ENCODE measurements at regions not wholly inside any gene's neighbourhood (a gene's known extent, or its start where the extent isn't known, plus 50 kb on each side); places are given as distances from the start of the nearest gene placed in this dataset.

DNA sequence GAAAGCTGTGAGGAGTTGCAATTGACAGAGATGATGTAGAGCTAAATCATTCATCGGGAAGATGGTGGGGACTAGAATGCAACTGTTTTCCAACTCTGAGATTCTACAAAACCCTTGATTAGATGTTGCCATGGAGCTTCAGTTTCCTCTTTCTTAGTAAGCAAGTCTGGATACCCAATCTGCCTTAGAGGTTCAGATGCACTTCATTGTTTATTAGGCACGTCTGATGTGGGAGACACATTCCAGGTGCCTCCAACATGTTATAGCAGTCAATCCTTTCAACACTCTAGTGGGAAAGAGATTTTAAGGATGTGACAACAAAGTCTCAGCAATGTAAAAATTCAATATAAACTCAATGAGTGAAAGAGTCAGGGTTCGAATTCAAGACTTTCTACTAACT, 291.3 kb upstream of the PHYHIPL start:
- DNase-seq: no peak

DNA sequence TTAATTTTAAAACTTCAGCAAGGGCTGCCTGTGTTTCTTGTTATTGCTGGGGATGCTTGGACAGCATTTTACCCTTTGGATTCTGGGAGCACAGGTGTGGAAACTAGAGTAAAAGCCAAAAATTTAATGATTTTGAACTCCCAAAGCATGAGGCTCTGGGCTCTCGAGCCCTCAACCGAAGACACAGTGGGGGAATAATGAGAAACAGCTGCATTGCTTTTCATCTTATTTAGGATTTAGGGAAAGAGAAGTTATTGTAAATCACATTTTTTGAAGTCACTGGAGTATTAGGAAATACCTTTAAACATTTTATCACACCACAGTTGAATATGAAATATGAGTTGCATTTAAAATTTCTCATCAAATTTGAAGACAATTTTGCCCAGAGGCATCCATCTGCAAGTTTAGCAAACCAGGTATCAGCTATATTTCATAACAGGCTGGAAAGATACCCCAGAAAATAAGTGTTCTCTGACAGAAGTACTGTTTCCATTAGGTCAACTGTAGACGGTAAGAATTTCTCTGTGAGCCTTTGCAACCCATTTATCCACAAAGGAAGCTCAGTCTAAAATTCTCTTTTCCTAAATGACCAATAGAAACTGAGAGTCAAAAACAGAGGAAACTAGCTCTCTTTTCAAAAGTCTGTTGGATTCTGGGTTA, 290.6 kb upstream of the PHYHIPL start:
- no peak for DNase-seq

DNA sequence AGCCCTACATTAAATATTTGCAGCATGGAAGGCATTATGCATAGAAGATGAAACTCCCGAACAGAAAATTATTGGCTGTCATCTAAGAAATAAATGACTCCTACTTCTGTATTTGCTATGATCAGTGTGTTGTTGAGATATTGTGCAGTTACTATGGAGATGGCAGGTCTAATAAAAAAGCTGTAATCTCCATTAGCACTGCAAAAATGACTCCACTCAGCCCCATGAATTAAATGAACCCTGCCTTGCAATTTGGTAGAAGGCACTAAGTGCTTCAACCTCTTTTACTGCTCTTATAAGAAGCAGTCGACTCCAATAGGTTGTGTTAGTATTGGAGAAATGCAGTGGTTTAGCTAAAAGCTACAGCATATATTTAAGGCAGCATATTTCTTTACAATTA, 290.0 kb upstream of the PHYHIPL start:
- no peak for DNase-seq

DNA sequence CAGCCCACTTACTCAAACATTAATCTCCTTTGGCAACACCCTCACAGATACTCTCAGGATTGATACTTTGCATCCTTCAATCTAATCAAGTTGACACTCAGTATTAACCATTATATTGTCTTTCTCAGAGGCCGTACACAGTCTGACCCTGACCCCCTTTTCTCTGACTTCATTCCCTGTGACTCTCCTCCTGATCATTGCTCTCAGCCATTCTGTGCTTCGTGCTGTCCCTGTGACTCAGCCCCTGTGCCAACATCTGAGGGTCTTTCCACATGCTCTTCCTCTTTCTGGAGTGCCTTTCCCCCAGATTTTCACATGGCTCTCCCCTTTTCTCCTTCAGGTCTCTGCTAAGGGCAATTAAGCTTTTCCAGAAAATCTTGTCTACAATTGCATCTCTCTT, 289.0 kb upstream of the PHYHIPL start:
- DNase-seq: no peak

DNA sequence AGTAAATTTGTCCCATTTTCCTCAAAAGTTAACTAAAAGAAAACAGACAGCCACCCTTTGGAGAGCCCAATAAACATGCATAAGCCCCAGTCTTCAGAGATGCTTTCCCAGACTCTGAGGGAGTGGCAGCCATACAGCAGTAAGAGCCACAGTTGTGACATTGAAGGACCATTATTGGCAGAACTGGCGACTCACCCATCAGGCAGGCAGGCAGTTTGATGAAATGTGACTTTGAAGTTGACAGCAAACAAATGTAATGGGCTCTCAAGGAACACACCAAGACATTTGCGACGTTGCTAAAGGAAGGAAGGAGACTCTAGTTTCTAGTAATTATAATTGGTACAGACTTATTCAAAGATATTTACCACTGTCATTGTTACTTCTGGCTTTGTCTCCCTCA, 287.5 kb upstream of the PHYHIPL start:
- no peak for DNase-seq

DNA sequence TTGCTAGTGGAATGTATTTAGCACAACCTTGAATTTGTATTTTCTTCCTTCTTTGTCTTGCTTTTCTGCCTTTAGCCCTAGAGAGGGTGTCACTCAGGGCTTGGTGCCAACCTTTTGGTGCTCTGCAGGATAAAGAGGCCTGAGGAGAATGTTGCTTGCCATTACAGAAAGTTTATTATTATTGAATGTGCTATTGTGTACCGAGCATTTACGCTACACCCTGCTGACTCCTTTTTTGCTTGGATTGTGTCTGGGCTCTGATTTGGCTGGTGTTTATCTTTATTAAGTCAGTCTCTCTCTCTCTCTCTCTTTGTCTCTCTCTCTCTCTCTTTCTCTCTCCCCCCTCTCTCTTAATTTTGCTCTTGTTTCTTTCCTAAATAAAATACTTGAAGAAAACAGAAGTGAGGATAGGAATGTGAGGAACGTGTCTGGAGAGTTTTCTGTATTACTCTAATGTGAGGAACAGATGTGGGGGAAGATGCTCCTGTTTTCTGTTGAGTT, 284.4 kb upstream of the PHYHIPL start:
- DNase-seq: no peak

DNA sequence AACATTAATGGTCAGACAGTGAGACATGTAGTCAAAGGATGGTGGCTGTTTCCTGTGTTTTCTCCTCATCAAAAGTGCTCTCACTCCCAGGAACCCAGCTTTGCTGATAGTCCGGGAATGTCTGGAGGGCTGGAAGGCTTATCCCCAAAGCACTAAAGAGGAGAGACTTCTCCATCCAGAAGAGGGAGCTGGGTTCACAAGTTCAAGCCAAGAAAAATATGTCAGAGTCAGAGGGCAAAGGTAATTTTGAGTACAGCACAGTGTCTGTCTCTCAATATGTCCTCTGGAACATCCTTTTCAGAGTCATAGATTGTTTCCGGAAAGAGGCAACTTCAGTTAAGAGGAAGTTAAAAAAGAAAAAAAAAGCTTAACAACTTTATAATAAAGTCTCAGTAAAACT, 281.5 kb upstream of the PHYHIPL start:
- no peak for DNase-seq

DNA sequence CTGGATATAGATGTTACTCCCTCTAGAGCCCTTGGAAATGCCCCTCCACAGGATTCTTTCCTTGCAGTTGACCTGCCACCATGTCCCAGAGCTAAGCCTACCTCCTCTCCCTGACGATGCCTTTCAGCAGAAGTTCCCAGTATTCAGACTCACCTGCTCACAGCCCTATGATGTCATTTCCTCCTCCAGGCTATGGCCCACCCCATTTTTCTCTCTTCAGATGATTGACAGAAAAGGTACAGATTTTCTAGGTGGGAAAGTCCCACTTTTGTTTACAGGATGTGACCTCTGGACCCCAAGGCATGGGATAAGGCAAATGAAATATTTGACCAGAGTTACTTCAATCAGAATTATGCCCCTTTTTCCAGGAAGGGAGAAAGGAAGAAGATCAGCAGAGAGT, 280.2 kb upstream of the PHYHIPL start:
- no peak for DNase-seq

DNA sequence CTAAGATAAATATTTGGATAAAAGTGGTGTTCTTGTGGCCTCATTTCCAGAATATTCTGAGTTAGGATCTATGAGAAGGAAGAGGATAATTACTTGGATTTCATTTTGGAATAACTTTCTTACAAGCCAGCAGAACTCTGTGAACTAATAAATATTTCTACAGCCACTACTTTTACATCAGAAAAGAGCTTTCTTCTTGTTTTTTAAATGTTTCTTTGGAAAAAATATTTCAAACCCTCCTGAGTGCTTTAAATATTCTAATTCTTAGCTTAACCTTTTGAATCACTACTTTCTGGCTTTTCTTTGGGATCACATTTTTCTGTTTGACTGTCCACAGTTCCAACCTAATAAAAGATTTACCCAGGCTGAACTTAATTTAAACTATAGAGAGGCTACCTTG, 279.2 kb upstream of the PHYHIPL start:
- DNase-seq: no peak

DNA sequence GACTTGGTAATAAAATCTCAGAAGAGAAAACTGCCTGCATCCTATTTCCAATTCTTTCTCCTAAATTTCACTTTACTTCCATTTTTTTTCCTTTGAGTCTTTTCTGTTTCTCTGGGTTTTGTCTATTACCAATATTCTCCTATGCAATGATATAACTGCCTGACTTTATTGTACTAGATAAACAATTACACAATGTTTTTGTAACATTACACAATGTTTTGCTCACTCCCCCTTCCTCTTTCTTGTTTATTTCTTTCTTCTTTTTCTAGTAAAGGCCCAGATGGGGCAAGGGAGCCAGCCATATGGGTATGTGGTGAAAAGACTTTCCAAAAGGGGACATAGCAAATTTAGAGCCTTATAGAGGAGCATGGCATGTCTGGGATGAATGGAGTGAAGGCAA, 278.7 kb upstream of the PHYHIPL start:
- no peak for DNase-seq

DNA sequence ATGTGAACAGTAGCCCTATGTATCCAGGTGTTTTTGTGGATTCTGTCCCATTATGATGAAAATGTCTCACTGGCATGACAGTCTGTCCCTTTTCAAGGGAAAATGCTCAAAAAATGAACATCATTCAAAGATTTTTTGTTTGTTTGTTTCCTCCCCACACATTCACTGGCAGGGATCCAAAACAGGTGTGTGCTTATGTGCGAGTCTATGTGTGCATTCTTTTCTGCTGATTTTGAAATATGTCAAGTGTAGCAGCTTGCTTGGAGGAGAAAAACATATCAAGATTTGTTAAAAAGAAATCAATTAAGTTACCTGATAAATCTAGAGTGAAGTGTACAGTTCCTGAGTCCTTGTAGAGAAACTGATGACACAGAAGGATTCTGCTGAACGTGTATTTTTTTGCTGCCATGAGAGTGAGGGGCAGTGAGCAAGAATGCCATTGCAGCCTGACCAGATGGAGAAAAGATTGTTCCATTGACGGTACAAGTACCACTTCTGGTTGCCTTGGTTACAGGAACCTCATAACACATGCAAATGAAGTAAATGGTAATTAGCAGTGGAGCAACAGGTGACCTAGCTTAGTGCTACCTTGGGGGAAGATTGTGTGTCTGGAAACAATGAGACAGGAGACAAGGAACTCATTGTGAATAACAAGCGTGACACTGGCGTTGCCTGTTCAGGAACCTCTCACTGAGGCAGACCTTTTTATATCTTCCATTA, 277.4 kb upstream of the PHYHIPL start:
- DNase-seq: no peak

DNA sequence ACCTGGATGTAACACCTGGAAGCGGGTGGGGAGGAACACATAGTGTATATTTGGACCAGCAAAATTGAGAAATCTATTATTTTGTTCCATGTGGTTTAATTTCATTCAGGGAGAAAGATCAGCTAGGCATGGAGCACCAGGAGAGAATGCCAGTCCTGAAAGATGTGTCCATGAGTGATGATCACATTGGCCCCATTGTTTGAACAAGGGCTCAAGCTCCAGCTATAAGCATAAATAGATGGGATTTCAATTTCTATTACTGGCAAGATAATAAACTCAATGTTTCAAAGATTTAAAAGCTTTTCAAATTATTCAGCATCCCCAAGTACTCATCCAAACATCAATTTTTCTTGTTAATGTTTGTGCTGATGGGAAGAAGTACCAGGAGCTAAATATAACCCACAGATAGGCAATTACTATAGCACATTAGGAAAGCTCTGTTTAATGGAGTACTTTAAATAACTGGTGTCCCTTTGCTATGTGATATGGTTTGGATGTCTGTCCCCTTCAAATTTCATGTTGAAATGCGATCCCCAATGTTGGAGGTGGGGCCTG, 275.3 kb upstream of the PHYHIPL start:
- DNase-seq: no peak

DNA sequence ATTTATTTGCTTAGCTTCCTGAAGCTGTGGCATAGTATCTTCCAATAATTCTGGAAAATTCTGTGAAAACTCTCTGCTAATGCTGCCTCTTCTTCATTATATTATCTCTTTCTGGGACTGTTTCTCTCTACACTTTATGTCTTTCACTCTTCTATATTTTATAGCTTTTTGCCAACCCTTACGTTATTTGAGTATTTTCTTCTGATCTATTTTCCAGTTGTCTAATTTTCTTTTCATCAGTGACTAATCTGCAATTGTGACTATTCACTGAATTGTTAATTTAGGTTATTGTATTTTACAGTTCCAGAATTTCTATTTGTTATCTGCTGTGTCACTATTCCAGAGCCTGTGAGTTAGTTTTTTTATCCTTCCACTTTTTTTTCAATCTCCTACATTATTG, 273.4 kb upstream of the PHYHIPL start:
- no peak for DNase-seq

DNA sequence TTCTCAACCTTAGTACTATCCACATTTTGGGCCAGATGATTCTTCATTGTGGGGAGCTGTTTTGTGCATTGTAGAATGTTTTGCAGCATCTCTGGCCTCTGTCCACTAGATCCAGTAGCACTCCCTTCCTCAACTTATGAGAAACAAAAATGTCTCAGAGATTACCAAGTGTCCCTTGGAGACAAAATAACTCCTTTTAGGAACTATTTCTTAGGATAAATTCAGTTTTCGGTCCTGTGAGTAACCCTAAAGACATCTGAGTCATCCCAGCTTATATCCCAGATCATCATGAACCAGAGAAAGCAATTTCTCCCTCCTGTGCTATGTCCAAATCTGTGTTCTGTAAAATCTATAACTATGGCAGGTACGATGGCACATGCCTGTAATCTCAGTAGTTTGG, 266.6 kb upstream of the PHYHIPL start:
- no peak for DNase-seq

DNA sequence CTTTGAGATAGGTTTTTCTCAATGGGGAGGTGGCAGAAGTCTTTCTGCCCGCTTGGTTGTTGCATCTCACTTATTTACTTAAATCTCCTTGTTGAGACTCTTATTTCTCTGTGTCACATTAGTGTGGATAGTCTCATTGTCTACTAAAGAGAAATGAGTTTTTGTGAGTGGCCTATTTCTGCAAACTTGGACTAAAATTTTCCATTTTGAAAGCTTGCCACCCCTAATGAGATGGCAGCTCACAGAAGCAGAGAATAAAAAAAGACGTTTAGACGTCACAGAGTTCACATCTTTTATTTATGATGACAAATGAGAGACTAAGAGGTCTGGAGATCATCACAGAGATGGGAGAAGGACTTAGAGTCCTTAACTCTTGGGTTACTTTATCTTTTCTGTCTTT, 262.7 kb upstream of the PHYHIPL start:
- no peak for DNase-seq

DNA sequence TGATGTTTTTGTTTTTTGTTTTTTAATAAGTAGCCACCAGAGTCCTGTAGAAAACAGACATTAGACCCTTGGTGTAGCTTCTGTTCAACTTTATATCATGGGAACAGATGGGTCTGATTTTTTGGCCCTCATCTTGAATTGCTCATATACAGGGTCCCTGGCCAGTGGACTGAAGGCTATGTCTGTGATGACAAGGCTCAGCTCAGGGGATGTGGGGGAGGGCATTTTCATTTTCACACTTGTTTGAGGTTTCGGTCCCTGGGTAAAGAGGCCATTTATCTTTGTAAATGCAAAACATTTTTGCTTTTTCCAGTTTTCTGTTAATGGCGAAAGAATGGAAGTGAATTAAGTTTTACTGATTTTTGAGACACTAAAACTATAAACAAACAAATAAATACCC, 257.6 kb upstream of the PHYHIPL start:
- no peak for DNase-seq

DNA sequence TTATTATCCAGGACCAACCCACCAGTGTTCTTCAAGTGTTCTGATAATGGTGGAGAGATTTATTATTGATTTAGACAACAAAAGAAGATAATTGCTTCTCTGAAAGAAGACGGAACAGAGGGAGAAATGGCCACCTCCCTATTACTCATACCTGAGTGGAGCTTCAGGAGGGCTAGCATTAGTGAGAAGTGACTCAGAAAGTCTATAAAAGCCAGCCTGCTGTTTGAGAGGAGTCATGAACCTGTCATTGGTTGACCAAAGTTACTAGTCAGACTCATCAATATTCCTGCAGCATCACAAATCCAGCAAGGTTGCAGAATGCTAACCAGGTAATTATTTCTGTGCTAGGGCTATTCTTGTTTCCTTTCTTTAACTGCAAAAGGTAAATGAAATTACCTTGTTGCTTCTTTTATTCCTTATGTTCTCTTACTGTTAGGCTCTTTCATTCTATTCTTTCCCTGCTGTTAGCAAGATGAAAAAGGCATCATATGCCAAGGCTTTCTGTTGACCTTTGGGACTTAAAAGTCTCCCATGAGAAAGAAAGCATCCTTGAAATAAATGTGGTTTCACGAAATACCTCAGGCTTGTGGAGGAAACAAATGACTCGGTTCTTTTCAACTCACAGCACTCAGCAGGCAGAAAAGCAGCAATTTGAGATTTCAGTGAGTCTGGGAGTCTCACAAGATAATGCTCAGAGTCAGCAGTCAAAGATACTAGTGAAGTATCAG, 256.4 kb upstream of the PHYHIPL start:
- no peak for DNase-seq

DNA sequence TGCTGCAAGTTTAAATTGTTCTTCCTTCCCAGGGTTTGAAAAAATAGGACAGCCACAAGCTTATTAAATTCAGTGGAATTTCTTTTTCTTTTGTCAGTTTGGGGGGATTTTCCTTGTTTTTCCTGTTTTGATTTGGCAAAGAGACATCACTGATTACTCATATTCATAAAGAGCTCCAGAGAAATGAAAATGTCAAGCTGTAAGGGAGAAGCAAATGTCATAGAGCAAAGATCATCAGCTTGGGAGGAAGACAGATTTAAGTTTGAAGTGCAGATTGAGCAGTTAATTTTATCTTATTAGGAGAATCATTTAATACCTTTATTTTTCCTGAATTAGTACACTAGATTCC, 255.8 kb upstream of the PHYHIPL start:
- no peak for DNase-seq

DNA sequence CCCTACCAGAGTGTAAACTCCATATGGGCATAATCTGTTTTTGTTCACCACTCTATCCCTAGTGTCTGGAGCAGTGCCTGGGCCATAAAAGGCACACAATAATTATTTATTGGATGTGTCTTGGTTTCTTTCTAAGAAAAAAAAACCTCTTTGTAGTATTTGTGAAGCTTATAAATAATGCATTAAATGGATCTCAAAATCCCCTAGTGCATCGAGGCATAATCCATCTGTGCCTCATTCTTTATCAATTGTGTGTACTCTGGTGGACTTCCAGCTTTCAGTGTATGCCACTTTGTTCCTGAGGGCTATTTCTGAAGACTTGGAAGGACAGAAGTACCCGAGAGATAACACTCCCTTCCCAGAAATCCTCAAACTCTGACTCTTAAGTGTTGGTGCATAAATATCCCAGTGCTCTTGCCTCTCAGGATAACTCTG, 255.0 kb upstream of the PHYHIPL start:
- DNase-seq: no peak

DNA sequence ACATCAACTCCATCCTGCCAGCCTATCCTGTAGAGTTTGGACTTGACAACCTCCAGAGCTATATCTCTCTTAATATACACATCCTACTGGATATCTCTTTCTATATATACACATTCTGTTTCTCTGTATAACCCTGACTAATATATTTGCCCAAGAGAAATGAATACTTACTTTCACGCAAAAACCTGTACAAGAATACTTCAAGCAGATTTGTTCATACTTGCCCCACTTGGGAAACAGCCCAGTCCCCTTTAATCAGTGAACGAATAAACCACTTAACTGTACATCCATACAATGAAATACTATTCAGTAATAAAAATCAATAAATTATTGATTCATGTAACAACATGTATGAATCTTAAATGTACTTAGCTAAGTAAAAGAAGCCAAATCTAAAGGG, 251.1 kb upstream of the PHYHIPL start:
- no peak for DNase-seq

DNA sequence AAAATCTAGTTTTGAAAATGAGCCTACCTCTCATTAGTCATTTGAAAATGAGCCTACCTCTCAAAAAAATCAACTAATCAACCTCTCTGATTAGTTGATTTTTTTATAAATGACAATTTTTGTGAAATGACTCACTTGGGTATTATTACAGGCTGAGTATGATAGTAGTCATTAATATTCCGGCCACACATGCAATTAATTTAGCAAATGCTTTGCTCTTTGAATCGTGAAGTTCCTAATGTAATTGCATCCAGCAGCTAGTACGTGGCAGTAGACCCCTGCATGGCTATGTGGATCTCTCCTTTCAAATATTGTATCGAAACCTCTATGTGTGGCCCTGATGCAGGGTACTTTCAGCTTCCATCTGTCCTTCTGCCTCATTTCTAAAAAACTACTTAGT, 245.9 kb upstream of the PHYHIPL start:
- no peak for DNase-seq

DNA sequence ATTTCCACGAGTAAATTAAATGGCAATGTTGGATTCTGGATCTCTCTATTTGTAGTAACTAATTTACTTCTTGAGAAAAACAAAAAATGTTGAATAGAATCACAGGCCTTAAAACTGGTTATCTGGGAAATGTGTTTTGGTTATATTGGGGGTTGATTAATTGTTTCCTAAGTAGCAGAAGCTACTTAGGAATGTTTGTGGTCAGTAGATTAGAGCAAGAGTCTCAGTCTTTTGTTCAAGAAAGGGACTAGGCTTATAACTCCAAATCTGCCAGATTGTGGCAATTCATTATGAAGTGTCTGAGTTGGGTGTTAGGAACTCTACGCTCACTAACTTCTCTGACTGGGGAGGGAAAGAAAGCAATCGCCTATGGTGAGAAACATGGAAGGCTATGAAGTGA, 244.3 kb upstream of the PHYHIPL start:
- DNase-seq: no peak

DNA sequence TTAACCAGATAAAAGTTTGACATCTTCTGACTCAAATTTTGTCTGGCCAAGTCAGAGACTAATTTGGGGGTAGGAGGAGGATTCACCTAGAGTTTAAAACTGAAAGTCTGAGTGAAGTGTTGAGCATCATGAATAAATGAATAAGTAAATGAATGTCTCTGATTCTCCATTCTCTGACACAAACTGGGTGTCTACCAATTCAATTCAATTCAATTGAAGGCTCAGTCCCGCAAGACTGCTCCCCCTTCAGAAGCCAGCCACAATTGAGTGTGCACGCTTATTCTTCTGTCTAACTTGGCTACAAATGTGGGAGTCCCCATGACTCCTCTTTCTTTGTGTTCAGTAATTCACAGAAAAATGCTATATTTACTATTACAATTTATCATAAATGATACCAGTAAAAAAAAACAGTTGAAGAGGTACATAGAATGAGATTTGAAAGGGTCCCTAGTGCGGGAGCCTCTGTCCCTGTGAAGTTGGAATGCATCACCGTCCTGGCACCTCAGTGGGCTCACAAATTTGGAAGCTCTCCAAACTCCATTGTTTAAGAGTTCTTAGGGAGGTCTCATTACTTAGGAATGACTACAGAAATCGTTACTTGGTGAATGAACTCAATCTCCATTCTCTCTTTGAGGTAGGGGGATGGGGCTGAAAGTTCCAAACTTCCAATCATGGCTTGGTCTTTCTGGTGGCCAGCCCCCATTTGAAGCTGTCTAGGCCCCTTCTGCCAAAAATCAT, 243.7 kb upstream of the PHYHIPL start:
- DNase-seq: no peak
